ENCODE measurements at regions not wholly inside any gene's neighbourhood (a gene's known extent, or its start where the extent isn't known, plus 50 kb on each side); places are given as distances from the start of the nearest gene placed in this dataset.

GRCh38 chr4:171583790-171584189 is 229.4 kb upstream of the GALNTL6 start:
- Histone ChIP-seq H3K9ac (ENCODE audit: low read length) (no peak overlapping the region), H3K27ac (ENCODE audit: low read depth, low read length) (no peak overlapping the region), H3K36me3 (ENCODE audit: insufficient read depth, low read length) (no peaks in the 10 kb centered on the region), H4K20me1 (ENCODE audit: insufficient read depth, low read length) (no peaks in the 10 kb centered on the region), H3K27me3 (ENCODE audit: insufficient read depth, low read length) (no peaks in the 10 kb centered on the region), H2AFZ (ENCODE audit: low read depth, low read length) (no peak overlapping the region), H3K9me3 (ENCODE audit: insufficient read depth, low read depth, low read length) (no peaks in the 10 kb centered on the region), H3K4me1 (ENCODE audit: insufficient read depth, low read length) (no peaks in the 10 kb centered on the region), H3K4me2 (ENCODE audit: low read length) (no peak overlapping the region), H3K79me2 (ENCODE audit: insufficient read depth, low read length) (no peaks in the 10 kb centered on the region), H3K4me3 (ENCODE audit: insufficient read depth, low read depth, low read length) (no peak overlapping the region)
- H3K4me1 Mint-ChIP-seq (ENCODE audit: low read depth, unreplicated experiment), result no peaks in the 10 kb centered on the region
- FAIRE-seq (no peak), DNase-seq (ENCODE audit: low read depth) (no peak)
- TF ChIP-seq, protein P1, sequence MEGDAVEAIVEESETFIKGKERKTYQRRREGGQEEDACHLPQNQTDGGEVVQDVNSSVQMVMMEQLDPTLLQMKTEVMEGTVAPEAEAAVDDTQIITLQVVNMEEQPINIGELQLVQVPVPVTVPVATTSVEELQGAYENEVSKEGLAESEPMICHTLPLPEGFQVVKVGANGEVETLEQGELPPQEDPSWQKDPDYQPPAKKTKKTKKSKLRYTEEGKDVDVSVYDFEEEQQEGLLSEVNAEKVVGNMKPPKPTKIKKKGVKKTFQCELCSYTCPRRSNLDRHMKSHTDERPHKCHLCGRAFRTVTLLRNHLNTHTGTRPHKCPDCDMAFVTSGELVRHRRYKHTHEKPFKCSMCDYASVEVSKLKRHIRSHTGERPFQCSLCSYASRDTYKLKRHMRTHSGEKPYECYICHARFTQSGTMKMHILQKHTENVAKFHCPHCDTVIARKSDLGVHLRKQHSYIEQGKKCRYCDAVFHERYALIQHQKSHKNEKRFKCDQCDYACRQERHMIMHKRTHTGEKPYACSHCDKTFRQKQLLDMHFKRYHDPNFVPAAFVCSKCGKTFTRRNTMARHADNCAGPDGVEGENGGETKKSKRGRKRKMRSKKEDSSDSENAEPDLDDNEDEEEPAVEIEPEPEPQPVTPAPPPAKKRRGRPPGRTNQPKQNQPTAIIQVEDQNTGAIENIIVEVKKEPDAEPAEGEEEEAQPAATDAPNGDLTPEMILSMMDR (IDR thresholded peaks at IDR 0.05; ENCODE audit: insufficient read depth, low read depth, low read length), result no peak
- TF ChIP-seq EZH2 (IDR thresholded peaks at IDR 0.05; ENCODE audit: insufficient read depth, low read length), result no peak
- H3K4me3 Mint-ChIP-seq (ENCODE audit: unreplicated experiment), result no peak overlapping the region
- H3K9me3 Mint-ChIP-seq (ENCODE audit: unreplicated experiment), result peaks cover 3% of the 10 kb centered on the region
- no peak overlapping the region for H3K27ac Mint-ChIP-seq (ENCODE audit: unreplicated experiment)
- H3K27me3 Mint-ChIP-seq (ENCODE audit: low read depth, unreplicated experiment), result no peaks in the 10 kb centered on the region
- H3K36me3 Mint-ChIP-seq (ENCODE audit: low read depth, unreplicated experiment), result no peaks in the 10 kb centered on the region

DNA sequence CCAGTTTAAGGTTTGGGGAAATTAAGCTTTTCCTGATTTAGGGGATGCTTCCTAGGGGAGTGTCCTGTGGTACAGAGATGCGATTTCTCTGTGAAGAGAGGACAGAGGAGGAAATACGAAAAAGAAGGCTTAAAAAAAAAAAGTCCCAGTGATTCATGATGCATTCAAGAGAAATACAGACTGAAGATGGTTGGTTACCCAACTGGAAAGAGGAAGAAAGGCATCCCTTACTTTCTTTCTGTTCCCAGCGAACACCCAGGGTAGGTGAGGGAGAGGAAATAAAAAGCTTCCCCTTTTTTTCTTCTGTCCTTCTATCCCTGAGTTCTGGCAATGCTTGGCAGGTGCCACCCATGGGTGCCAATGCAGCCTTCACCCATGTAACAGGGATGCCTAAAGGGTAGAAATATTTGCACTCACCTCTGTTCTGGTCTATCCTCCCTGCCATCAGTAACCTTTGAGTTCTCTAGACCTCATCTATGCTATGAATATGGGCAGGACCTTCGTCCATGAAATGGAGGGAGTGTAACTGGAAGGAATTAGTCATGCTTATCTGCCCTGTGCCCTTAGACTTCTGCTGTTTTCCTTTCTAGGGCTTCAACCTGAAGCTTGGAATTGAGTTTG is 230.1 kb upstream of the GALNTL6 start:
- Histone ChIP-seq H4K20me1 (ENCODE audit: insufficient read depth, low read length) (no peaks in the 10 kb centered on the region), H2AFZ (ENCODE audit: low read depth, low read length) (no peak overlapping the region), H3K27me3 (ENCODE audit: insufficient read depth, low read length) (no peaks in the 10 kb centered on the region), H3K9me3 (ENCODE audit: insufficient read depth, low read depth, low read length) (no peaks in the 10 kb centered on the region), H3K4me2 (ENCODE audit: low read length) (no peak overlapping the region), H3K4me3 (ENCODE audit: insufficient read depth, low read depth, low read length) (no peak overlapping the region), H3K36me3 (ENCODE audit: insufficient read depth, low read length) (no peaks in the 10 kb centered on the region), H3K79me2 (ENCODE audit: insufficient read depth, low read length) (no peaks in the 10 kb centered on the region), H3K9ac (ENCODE audit: low read length) (no peak overlapping the region), H3K27ac (ENCODE audit: low read depth, low read length) (no peak overlapping the region), H3K4me1 (ENCODE audit: insufficient read depth, low read length) (no peaks in the 10 kb centered on the region)
- H3K9me3 Mint-ChIP-seq (ENCODE audit: unreplicated experiment), result peaks cover 3% of the 10 kb centered on the region
- no peak for TF ChIP-seq EZH2 (IDR thresholded peaks at IDR 0.05; ENCODE audit: insufficient read depth, low read length)
- TF ChIP-seq, protein P1 (IDR thresholded peaks at IDR 0.05; ENCODE audit: insufficient read depth, low read depth, low read length), result no peak
- H3K4me1 Mint-ChIP-seq (ENCODE audit: low read depth, unreplicated experiment), result no peaks in the 10 kb centered on the region
- H3K27ac Mint-ChIP-seq (ENCODE audit: unreplicated experiment), result no peak overlapping the region
- no peak overlapping the region for H3K4me3 Mint-ChIP-seq (ENCODE audit: unreplicated experiment)
- FAIRE-seq (no peak), DNase-seq (ENCODE audit: low read depth) (no peak)
- H3K36me3 Mint-ChIP-seq (ENCODE audit: low read depth, unreplicated experiment), result no peaks in the 10 kb centered on the region
- no peaks in the 10 kb centered on the region for H3K27me3 Mint-ChIP-seq (ENCODE audit: low read depth, unreplicated experiment)

- no peak for FAIRE-seq
Measured at GRCh38 chr4:171573181-171573580, 240.0 kb upstream of the GALNTL6 start.

More at GRCh38 chr4:171573181-171573580, 240.0 kb upstream of the GALNTL6 start:
- Histone ChIP-seq H4K20me1 (ENCODE audit: insufficient read depth, low read length) (no peaks in the 10 kb centered on the region), H2AFZ (ENCODE audit: low read depth, low read length) (no peak overlapping the region), H3K4me3 (ENCODE audit: insufficient read depth, low read depth, low read length) (no peak overlapping the region), H3K79me2 (ENCODE audit: insufficient read depth, low read length) (no peaks in the 10 kb centered on the region), H3K4me2 (ENCODE audit: low read length) (no peak overlapping the region), H3K9ac (ENCODE audit: low read length) (no peak overlapping the region), H3K36me3 (ENCODE audit: insufficient read depth, low read length) (no peaks in the 10 kb centered on the region), H3K27me3 (ENCODE audit: insufficient read depth, low read length) (no peaks in the 10 kb centered on the region), H3K27ac (ENCODE audit: low read depth, low read length) (no peak overlapping the region), H3K4me1 (ENCODE audit: insufficient read depth, low read length) (no peaks in the 10 kb centered on the region), H3K9me3 (ENCODE audit: insufficient read depth, low read depth, low read length) (no peaks in the 10 kb centered on the region)
- H3K27me3 Mint-ChIP-seq (ENCODE audit: low read depth, unreplicated experiment), result peaks cover 3% of the 10 kb centered on the region
- no peaks in the 10 kb centered on the region for H3K36me3 Mint-ChIP-seq (ENCODE audit: low read depth, unreplicated experiment)
- no peak overlapping the region for H3K27ac Mint-ChIP-seq (ENCODE audit: unreplicated experiment)
- no peaks in the 10 kb centered on the region for H3K4me1 Mint-ChIP-seq (ENCODE audit: low read depth, unreplicated experiment)
- H3K9me3 Mint-ChIP-seq (ENCODE audit: unreplicated experiment), result peaks cover 2% of the 10 kb centered on the region
- H3K4me3 Mint-ChIP-seq (ENCODE audit: unreplicated experiment), result no peak overlapping the region
- TF ChIP-seq, protein P1 (IDR thresholded peaks at IDR 0.05; ENCODE audit: insufficient read depth, low read depth, low read length), result no peak
- TF ChIP-seq EZH2 (IDR thresholded peaks at IDR 0.05; ENCODE audit: insufficient read depth, low read length), result no peak
- no peak for DNase-seq (ENCODE audit: low read depth)

Measured in astrocyte (in vitro differentiated cells and primary cell).